Peyer's patch (tissue), 4 donors: ENCODE measurements at regions not wholly inside any gene's neighbourhood (a gene's known extent, or its start where the extent isn't known, plus 50 kb on each side); places are given as distances from the start of the nearest gene placed in this dataset.

Experiments used
- CTCF ChIP-seq, 6 experiments: fragments of 450-650 bp in 4 of 6; fragments of 200-600 bp in 2 of 6; sonication (generic) in 1 of 6; IDR thresholded peaks; one replicate each; pipeline ENCODE4 v1.5.1; 2017 to 2019; ENCODE audit warnings: antibody characterized with exemption in 6 of 6, mild to moderate bottlenecking in 3 of 6, moderate library complexity in 1 of 6
- POLR2A ChIP-seq, 2 donors: fragments of 450-650 bp; IDR thresholded peaks; one replicate each; pipeline ENCODE4 v1.5.1; 2017; ENCODE audit warnings: antibody characterized with exemption in 2 of 2, mild to moderate bottlenecking in 2 of 2, moderate library complexity in 2 of 2

- TF ChIP-seq CTCF (IDR thresholded peaks at IDR 0.05): no peak
- TF ChIP-seq POLR2A (IDR thresholded peaks at IDR 0.05): no peak
These were observed 404.5 kb downstream of the INHBA start for GRCh38 chr7:41298409-41298808.
